Smooth muscle cell (in vitro differentiated cells): ENCODE measurements at regions not wholly inside any gene's neighbourhood (a gene's known extent, or its start where the extent isn't known, plus 50 kb on each side); places are given as distances from the start of the nearest gene placed in this dataset.

ENCODE experiments used
- DNase-seq: peaks from one replicate; lab custom pipeline; 2025; ENCODE audit not compliant: unreplicated experiment; lab: John Stamatoyannopoulos, UW
- H2AFZ ChIP-seq: fragments of 200-600 bp; sonication (generic); 2 replicates; pipeline ENCODE4 v1.6.0; 2016; ENCODE audit warnings: antibody characterized with exemption, low read depth, mild to moderate bottlenecking
- H3F3A ChIP-seq: fragments of 200-600 bp; sonication (generic); 2 replicates; pipeline ENCODE4 v1.6.0; 2017; ENCODE audit warnings: antibody characterized with exemption, low read depth
- H3K27ac ChIP-seq: fragments of 200-600 bp; sonication (generic); 2 replicates; pipeline ENCODE4 v1.5.1; 2016; ENCODE audit warnings: low read depth, mild to moderate bottlenecking
- H3K27me3 ChIP-seq: fragments of 200-600 bp; sonication (generic); 2 replicates; pipeline ENCODE4 v1.6.1; 2016; ENCODE audit warnings: low read depth, mild to moderate bottlenecking
- H3K36me3 ChIP-seq: fragments of 200-600 bp; sonication (generic); 2 replicates; pipeline ENCODE4 v1.5.1; 2016; ENCODE audit warnings: low read depth
- H3K4me1 ChIP-seq: fragments of 200-600 bp; sonication (generic); 2 replicates; pipeline ENCODE4 v1.5.1; 2016; ENCODE audit warnings: low read depth
- H3K4me2 ChIP-seq: fragments of 200-600 bp; sonication (generic); 2 replicates; pipeline ENCODE4 v1.6.0; 2016; ENCODE audit warnings: mild to moderate bottlenecking
- H3K4me3 ChIP-seq: fragments of 200-600 bp; sonication (generic); 2 replicates; pipeline ENCODE4 v1.5.1; 2016; ENCODE audit warnings: mild to moderate bottlenecking
- H3K79me2 ChIP-seq: fragments of 200-600 bp; sonication (generic); 2 replicates; pipeline ENCODE4 v1.6.0; 2016; ENCODE audit warnings: low read depth, mild to moderate bottlenecking
- H3K9ac ChIP-seq: fragments of 200-600 bp; sonication (generic); 2 replicates; pipeline ENCODE4 v1.6.0; 2016; ENCODE audit warnings: low read depth
- H3K9me3 ChIP-seq: fragments of 200-600 bp; sonication (generic); replicated peaks from 2 replicates; pipeline ENCODE4 v1.5.1; 2016; ENCODE audit warnings: low read depth
- H4K20me1 ChIP-seq: fragments of 200-600 bp; sonication (generic); 2 replicates; pipeline ENCODE4 v1.6.0; 2016; ENCODE audit warnings: low read depth
- CTCF ChIP-seq: fragments of 200-600 bp; sonication (generic); IDR thresholded peaks from 2 replicates; pipeline ENCODE4 v1.5.1; 2017; ENCODE audit warnings: borderline replicate concordance, mild to moderate bottlenecking, antibody characterized with exemption; ENCODE audit not compliant: insufficient read depth, poor library complexity, severe bottlenecking
- WGBS: methylation state at CpG from one replicate; pipeline ENCODE4 v1.1.7; 2016; ENCODE audit warnings: low lambda C conversion rate; 5-methylcytosine and 5-hydroxymethylcytosine counted together

GRCh38 chr2:145724311-145724898 lies 1204.5 kb upstream of the ZEB2 start:
- no peaks in the 10 kb centered on the region for H3F3A ChIP-seq
- H3K79me2 ChIP-seq: no peaks in the 10 kb centered on the region
- no peaks in the 10 kb centered on the region for H3K9me3 ChIP-seq
- no peaks in the 10 kb centered on the region for H3K36me3 ChIP-seq
- no peak overlapping the region for H3K4me3 ChIP-seq
- H3K27ac ChIP-seq: no peak overlapping the region
- no peak for TF ChIP-seq CTCF
- H2AFZ ChIP-seq: no peak overlapping the region
- no peaks in the 10 kb centered on the region for H3K27me3 ChIP-seq
- H4K20me1 ChIP-seq: no peaks in the 10 kb centered on the region
- no peak overlapping the region for H3K4me2 ChIP-seq
- WGBS: 20% methylated on average over 1 of the region's 1 CpG
- no peaks in the 10 kb centered on the region for H3K4me1 ChIP-seq
- no peak overlapping the region for H3K9ac ChIP-seq
- no peak for DNase-seq

- no peak overlapping the region for H3K4me3 ChIP-seq
- TF ChIP-seq CTCF: no peak
- H3F3A ChIP-seq: no peaks in the 10 kb centered on the region
- H3K9ac ChIP-seq: no peak overlapping the region
- H3K27ac ChIP-seq: no peak overlapping the region
- DNase-seq: no peak
- H2AFZ ChIP-seq: no peak overlapping the region
- H3K79me2 ChIP-seq: no peaks in the 10 kb centered on the region
- no peaks in the 10 kb centered on the region for H3K4me1 ChIP-seq
- H4K20me1 ChIP-seq: no peaks in the 10 kb centered on the region
- no peak overlapping the region for H3K4me2 ChIP-seq
- no peaks in the 10 kb centered on the region for H3K9me3 ChIP-seq
- H3K36me3 ChIP-seq: no peaks in the 10 kb centered on the region
- WGBS: 89% methylated on average over 5 of the region's 5 CpGs
- H3K27me3 ChIP-seq: no peaks in the 10 kb centered on the region
These were observed 1204.0 kb upstream of the ZEB2 start for GRCh38 chr2:145723872-145724271.

GRCh38 chr2:145721681-145722080 lies 1201.8 kb upstream of the ZEB2 start:
- Histone ChIP-seq H3K9me3 (no peaks in the 10 kb centered on the region), H4K20me1 (no peaks in the 10 kb centered on the region), H3K9ac (no peak overlapping the region), H3K4me2 (no peak overlapping the region), H3K27me3 (no peaks in the 10 kb centered on the region), H3K36me3 (no peaks in the 10 kb centered on the region), H3F3A (no peaks in the 10 kb centered on the region), H3K79me2 (no peaks in the 10 kb centered on the region), H3K4me3 (no peak overlapping the region), H3K27ac (no peak overlapping the region), H2AFZ (no peak overlapping the region), H3K4me1 (no peaks in the 10 kb centered on the region)
- no peak for DNase-seq
- no peak for TF ChIP-seq CTCF
- 100% methylated on average over 1 of the region's 1 CpG for WGBS

GRCh38 chr2:145715601-145716000 lies 1195.7 kb upstream of the ZEB2 start:
- no peaks in the 10 kb centered on the region for H3F3A ChIP-seq
- TF ChIP-seq CTCF: no peak
- H3K9me3 ChIP-seq: peaks cover 3% of the 10 kb centered on the region
- H3K4me3 ChIP-seq: no peak overlapping the region
- H3K9ac ChIP-seq: no peak overlapping the region
- DNase-seq: no peak
- H3K36me3 ChIP-seq: peaks cover under 1% of the 10 kb centered on the region
- no peaks in the 10 kb centered on the region for H3K4me1 ChIP-seq
- no peaks in the 10 kb centered on the region for H3K79me2 ChIP-seq
- H3K27me3 ChIP-seq: no peaks in the 10 kb centered on the region
- no peak overlapping the region for H3K27ac ChIP-seq
- no peak overlapping the region for H2AFZ ChIP-seq
- WGBS: 87% methylated on average over 2 of the region's 2 CpGs
- H3K4me2 ChIP-seq: no peak overlapping the region
- no peaks in the 10 kb centered on the region for H4K20me1 ChIP-seq
